Spleen (tissue), 11 donors: ENCODE measurements at regions not wholly inside any gene's neighbourhood (a gene's known extent, or its start where the extent isn't known, plus 50 kb on each side); places are given as distances from the start of the nearest gene placed in this dataset.

ENCODE experiments used
- DNase-seq: peaks from one replicate; pipeline ENCODE4 v3.0.0-alpha.2; 2020
- H3K27ac ChIP-seq, 8 donors: fragments of 200-600 bp; sonication (generic) in 7 of 8; 1 replicate in 4 of 8; 2 replicates in 4 of 8; pipeline versions ENCODE4 v1.5.0 to v1.8.0; 2016 to 2021; ENCODE audit warnings: inconsistent platforms in 4 of 8, mild to moderate bottlenecking in 4 of 8, moderate library complexity in 1 of 8
- H3K27me3 ChIP-seq, 7 donors: fragments of 200-600 bp; sonication (generic) in 6 of 7; replicated peaks in 1 of 7; 1 replicate in 4 of 7; 2 replicates in 3 of 7; pipeline versions ENCODE4 v1.5.0 to v1.8.0; 2016 to 2021; ENCODE audit warnings: inconsistent platforms in 3 of 7, mild to moderate bottlenecking in 1 of 7
- H3K36me3 ChIP-seq, 6 donors: fragments of 200-600 bp; sonication (generic) in 5 of 6; 1 replicate in 4 of 6; 2 replicates in 2 of 6; pipeline versions ENCODE4 v1.5.0 to v1.8.0; 2016 to 2021; ENCODE audit warnings: inconsistent platforms in 2 of 6
- H3K4me1 ChIP-seq, 6 donors: fragments of 200-600 bp; sonication (generic) in 5 of 6; 1 replicate in 3 of 6; 2 replicates in 3 of 6; pipeline versions ENCODE4 v1.5.0 to v1.8.0; 2016 to 2021; ENCODE audit warnings: inconsistent platforms in 3 of 6
- H3K4me3 ChIP-seq, 8 donors: fragments of 200-600 bp; sonication (generic) in 7 of 8; 1 replicate in 4 of 8; 2 replicates in 4 of 8; pipeline versions ENCODE4 v1.5.0 to v1.8.0; 2016 to 2021; ENCODE audit warnings: inconsistent platforms in 4 of 8, mild to moderate bottlenecking in 4 of 8, moderate library complexity in 2 of 8
- H3K9me3 ChIP-seq, 8 donors: fragments of 200-600 bp; sonication (generic) in 7 of 8; 1 replicate in 4 of 8; 2 replicates in 4 of 8; pipeline versions ENCODE4 v1.5.0 to v1.8.0; 2016 to 2021; ENCODE audit warnings: inconsistent platforms in 4 of 8
- CTCF ChIP-seq, 11 experiments: fragments of 200-600 bp in 7 of 11; fragments of 450-650 bp in 4 of 11; sonication (generic) in 4 of 11; IDR thresholded peaks in 8 of 11; conservative IDR thresholded peaks in 3 of 11; 1 replicate in 7 of 11; 2 replicates in 4 of 11; pipeline versions ENCODE4 v1.4.0 to v1.8.0; 2016 to 2021; ENCODE audit warnings: antibody characterized with exemption in 11 of 11, inconsistent platforms in 4 of 11, mild to moderate bottlenecking in 1 of 11
- POLR2A ChIP-seq, 3 donors: fragments of 450-650 bp; IDR thresholded peaks; one replicate each; pipeline ENCODE4 v1.5.1; 2017; ENCODE audit warnings: antibody characterized with exemption in 3 of 3, mild to moderate bottlenecking in 1 of 3
- POLR2AphosphoS5 ChIP-seq, 3 donors: sonication (generic); formaldehyde crosslinking; IDR thresholded peaks; one replicate each; pipeline ENCODE4 v1.5.1; 2017; ENCODE audit warnings: antibody characterized with exemption in 3 of 3
- WGBS, 5 donors: extraction: QIAGEN DNeasy Blood & Tissue Kit in 3 of 5; methylation state at CpG; one replicate each; pipeline versions ENCODE4 v1.1.5 to v1.1.7; 2013 to 2018; 5-methylcytosine and 5-hydroxymethylcytosine counted together
- intact Hi-C: fragments of 100-400 bp; cut with DNase I; formaldehyde crosslinking; loops from one replicate; pipeline ENCODE4 v1.15.0; 2023; ENCODE audit warnings: low total_unique reads
- donor health status: healthy with polysubstance abuse.
- donor health status: DM: no; HTN: no; CAD: no; lungs with moderate emphysema.
- donor health status: DM: no; HTN: no; CAD: no.
- donor health status: Bipolar disorder and iron deficiency.
- donor health status: healthy.
- donor health status: DM: no; HTN: no; CAD: no.
- donor health status: DM: yes; HTN: yes; CAD: no.

GRCh38 chr15:69524814-69525213 is 72.2 kb downstream of the RPLP1 start:
- H3K36me3 ChIP-seq, result no peaks in the 10 kb centered on the region
- no peaks in the 10 kb centered on the region for H3K9me3 ChIP-seq
- no peak overlapping the region for H3K4me3 ChIP-seq
- no peaks in the 10 kb centered on the region for H3K4me1 ChIP-seq
- no peak for DNase-seq
- TF ChIP-seq CTCF (IDR thresholded peaks at IDR 0.05 in 8 of 11, conservative IDR thresholded peaks at IDR 0.05 in 3 of 11) (no peak), POLR2AphosphoS5 (IDR thresholded peaks at IDR 0.05) (no peak), POLR2A (IDR thresholded peaks at IDR 0.05) (no peak)
- intact Hi-C loops, result no loop called here
- H3K27me3 ChIP-seq, result peaks cover 0 to 51% (median 0%) of the 10 kb centered on the region in 7 donors
- no peak overlapping the region for H3K27ac ChIP-seq
- 86 to 93% (median 89%) methylated on average over 7 of the region's 7 CpGs for WGBS, 5 donors

- no peak for DNase-seq
- Histone ChIP-seq H3K4me3 (no peak overlapping the region), H3K9me3 (no peaks in the 10 kb centered on the region), H3K4me1 (no peaks in the 10 kb centered on the region), H3K36me3 (no peaks in the 10 kb centered on the region), H3K27me3 (peaks cover 0 to 54% (median 0%) of the 10 kb centered on the region in 7 donors), H3K27ac (no peak overlapping the region)
- TF ChIP-seq POLR2AphosphoS5 (IDR thresholded peaks at IDR 0.05) (no peak), CTCF (IDR thresholded peaks at IDR 0.05 in 8 of 11, conservative IDR thresholded peaks at IDR 0.05 in 3 of 11) (no peak), POLR2A (IDR thresholded peaks at IDR 0.05) (no peak)
- 94 to 99% (median 95%) methylated on average over 6 of the region's 6 CpGs for WGBS, 5 donors
- intact Hi-C loops, result no loop called here
Observed at GRCh38 chr15:69525543-69525942, 72.9 kb downstream of the RPLP1 start.

GRCh38 chr15:69526081-69527061 is 73.8 kb downstream of the RPLP1 start:
- 70 to 76% (median 75%) methylated on average over 17 of the region's 17 CpGs for WGBS, 5 donors
- Histone ChIP-seq H3K4me1 (no peaks in the 10 kb centered on the region), H3K27ac (no peak overlapping the region), H3K4me3 (no peak overlapping the region), H3K27me3 (peaks cover 0 to 60% (median 0%) of the 10 kb centered on the region in 7 donors), H3K36me3 (no peaks in the 10 kb centered on the region), H3K9me3 (no peaks in the 10 kb centered on the region)
- TF ChIP-seq CTCF (IDR thresholded peaks at IDR 0.05 in 8 of 11, conservative IDR thresholded peaks at IDR 0.05 in 3 of 11) (no peak), POLR2A (IDR thresholded peaks at IDR 0.05) (no peak), POLR2AphosphoS5 (IDR thresholded peaks at IDR 0.05) (no peak)
- intact Hi-C loops, result no loop called here
- no peak for DNase-seq

GRCh38 chr15:69529141-69529540 is 76.5 kb downstream of the RPLP1 start:
- intact Hi-C loops, result no loop called here
- Histone ChIP-seq H3K27ac (no peak overlapping the region), H3K4me1 (no peaks in the 10 kb centered on the region), H3K36me3 (no peaks in the 10 kb centered on the region), H3K27me3 (peaks cover 0 to 72% (median 0%) of the 10 kb centered on the region in 7 donors), H3K4me3 (no peak overlapping the region), H3K9me3 (no peaks in the 10 kb centered on the region)
- TF ChIP-seq CTCF (IDR thresholded peaks at IDR 0.05 in 8 of 11, conservative IDR thresholded peaks at IDR 0.05 in 3 of 11), result no peak
- TF ChIP-seq POLR2AphosphoS5 (IDR thresholded peaks at IDR 0.05), result no peak
- TF ChIP-seq POLR2A (IDR thresholded peaks at IDR 0.05), result no peak
- WGBS, 5 donors, result 70 to 89% (median 83%) methylated on average over 5 of the region's 5 CpGs
- DNase-seq, result no peak
